ENCODE measurements at regions not wholly inside any gene's neighbourhood (a gene's known extent, or its start where the extent isn't known, plus 50 kb on each side); places are given as distances from the start of the nearest gene placed in this dataset.

GRCh38 chr1:209057083-209057482, 526.4 kb upstream of the CAMK1G start:
- 6 to 18% methylated on average over 1 of the region's 1 CpG for whole genome bisulfite sequencing, 2 experiments (ENCODE audit: low coverage in 1 of 2, low lambda C conversion rate in 2 of 2, missing lambda C conversion rate in 2 of 2)
- Histone ChIP-seq H3K4me1 (ENCODE audit: insufficient read depth) (no peaks in the 10 kb centered on the region), H3K79me2 (ENCODE audit: insufficient read depth) (no peaks in the 10 kb centered on the region), H3F3A (ENCODE audit: insufficient read depth) (no peaks in the 10 kb centered on the region), H3K27me3 (replicated peaks; ENCODE audit: insufficient read depth) (0 out of 2 replicates have a peak, but pooled peaks cover 4% of the 10 kb centered on the region), H3K9me2 (ENCODE audit: insufficient read depth) (no peaks in the 10 kb centered on the region), H3K36me3 (ENCODE audit: low read depth) (no peaks in the 10 kb centered on the region), H4K20me1 (ENCODE audit: insufficient read depth) (no peaks in the 10 kb centered on the region), H3K27ac (no peak overlapping the region), H3K9me3 (ENCODE audit: low read depth) (no peaks in the 10 kb centered on the region), H3K9ac (no peak overlapping the region), H3K4me2 (ENCODE audit: unreplicated experiment) (no peak overlapping the region), H2AFZ (no peak overlapping the region), H3K4me3 (no peak overlapping the region)
- no peak for DNase-seq
- in situ Hi-C loops (cut with MboI), result no loop called here
- no peak for TF ChIP-seq EZH2 (IDR thresholded peaks at IDR 0.05; ENCODE audit: insufficient read depth, poor library complexity, severe bottlenecking)
- TF ChIP-seq EZH2phosphoT487 (IDR thresholded peaks at IDR 0.05; ENCODE audit: insufficient read depth, low read depth), result no peak

GRCh38 chr1:209057901-209058300, 525.6 kb upstream of the CAMK1G start:
- no peaks in the 10 kb centered on the region for H3K79me2 ChIP-seq (ENCODE audit: insufficient read depth)
- H3K4me3 ChIP-seq, result no peak overlapping the region
- TF ChIP-seq EZH2 (IDR thresholded peaks at IDR 0.05; ENCODE audit: insufficient read depth, poor library complexity, severe bottlenecking) (no peak), EZH2phosphoT487 (IDR thresholded peaks at IDR 0.05; ENCODE audit: insufficient read depth, low read depth) (no peak)
- H3F3A ChIP-seq (ENCODE audit: insufficient read depth), result no peaks in the 10 kb centered on the region
- H3K27ac ChIP-seq, result no peak overlapping the region
- H3K9me2 ChIP-seq (ENCODE audit: insufficient read depth), result no peaks in the 10 kb centered on the region
- H3K4me2 ChIP-seq (ENCODE audit: unreplicated experiment), result no peak overlapping the region
- no peak overlapping the region for H2AFZ ChIP-seq
- DNase-seq, result no peak
- no peaks in the 10 kb centered on the region for H3K4me1 ChIP-seq (ENCODE audit: insufficient read depth)
- 0 out of 2 replicates have a peak, but pooled peaks cover 4% of the 10 kb centered on the region for H3K27me3 ChIP-seq (replicated peaks; ENCODE audit: insufficient read depth)
- no peaks in the 10 kb centered on the region for H3K9me3 ChIP-seq (ENCODE audit: low read depth)
- WGBS, 2 experiments (ENCODE audit: low coverage in 1 of 2, low lambda C conversion rate in 2 of 2, missing lambda C conversion rate in 2 of 2), result 26 to 29% methylated on average over 1 of the region's 1 CpG
- H4K20me1 ChIP-seq (ENCODE audit: insufficient read depth), result no peaks in the 10 kb centered on the region
- in situ Hi-C loops (cut with MboI), result no loop called here
- H3K36me3 ChIP-seq (ENCODE audit: low read depth), result no peaks in the 10 kb centered on the region
- H3K9ac ChIP-seq, result no peak overlapping the region

- H4K20me1 ChIP-seq (ENCODE audit: insufficient read depth), result no peaks in the 10 kb centered on the region
- H3F3A ChIP-seq (ENCODE audit: insufficient read depth), result no peaks in the 10 kb centered on the region
- DNase-seq, result no peak
- H3K9me3 ChIP-seq (ENCODE audit: low read depth), result no peaks in the 10 kb centered on the region
- H3K79me2 ChIP-seq (ENCODE audit: insufficient read depth), result no peaks in the 10 kb centered on the region
- no peak overlapping the region for H3K9ac ChIP-seq
- H3K27ac ChIP-seq, result no peak overlapping the region
- no peak overlapping the region for H2AFZ ChIP-seq
- H3K36me3 ChIP-seq (ENCODE audit: low read depth), result no peaks in the 10 kb centered on the region
- in situ Hi-C loops (cut with MboI), result no loop called here
- H3K27me3 ChIP-seq (replicated peaks; ENCODE audit: insufficient read depth), result peaks cover 4% of the 10 kb centered on the region; the same call in 1 of the 2 replicates
- TF ChIP-seq EZH2phosphoT487 (IDR thresholded peaks at IDR 0.05; ENCODE audit: insufficient read depth, low read depth), result no peak
- no peak for TF ChIP-seq EZH2 (IDR thresholded peaks at IDR 0.05; ENCODE audit: insufficient read depth, poor library complexity, severe bottlenecking)
- WGBS, 2 experiments (ENCODE audit: low coverage in 1 of 2, low lambda C conversion rate in 2 of 2, missing lambda C conversion rate in 2 of 2), result 3 to 4% methylated on average over 2 of the region's 2 CpGs
- H3K4me1 ChIP-seq (ENCODE audit: insufficient read depth), result no peaks in the 10 kb centered on the region
- H3K4me2 ChIP-seq (ENCODE audit: unreplicated experiment), result no peak overlapping the region
- H3K4me3 ChIP-seq, result no peak overlapping the region
- H3K9me2 ChIP-seq (ENCODE audit: insufficient read depth), result no peaks in the 10 kb centered on the region
Measured at GRCh38 chr1:209059376-209059775, 524.1 kb upstream of the CAMK1G start.

- H3K4me1 ChIP-seq (ENCODE audit: insufficient read depth), result no peaks in the 10 kb centered on the region
- H3K4me3 ChIP-seq, result no peak overlapping the region
- DNase-seq, result no peak
- no peaks in the 10 kb centered on the region for H3K79me2 ChIP-seq (ENCODE audit: insufficient read depth)
- TF ChIP-seq EZH2 (IDR thresholded peaks at IDR 0.05; ENCODE audit: insufficient read depth, poor library complexity, severe bottlenecking) (no peak), EZH2phosphoT487 (IDR thresholded peaks at IDR 0.05; ENCODE audit: insufficient read depth, low read depth) (no peak)
- no peak overlapping the region for H3K4me2 ChIP-seq (ENCODE audit: unreplicated experiment)
- no peaks in the 10 kb centered on the region for H3K9me3 ChIP-seq (ENCODE audit: low read depth)
- WGBS, 2 experiments (ENCODE audit: low coverage in 1 of 2, low lambda C conversion rate in 2 of 2, missing lambda C conversion rate in 2 of 2), result 36 to 41% methylated on average over 7 of the region's 7 CpGs
- in situ Hi-C loops (cut with MboI), result no loop called here
- no peaks in the 10 kb centered on the region for H3K9me2 ChIP-seq (ENCODE audit: insufficient read depth)
- H3K36me3 ChIP-seq (ENCODE audit: low read depth), result no peaks in the 10 kb centered on the region
- no peak overlapping the region for H2AFZ ChIP-seq
- peaks cover 4% of the 10 kb centered on the region for H3K27me3 ChIP-seq (replicated peaks; ENCODE audit: insufficient read depth)
- H3K9ac ChIP-seq, result no peak overlapping the region
- no peaks in the 10 kb centered on the region for H3F3A ChIP-seq (ENCODE audit: insufficient read depth)
- no peak overlapping the region for H3K27ac ChIP-seq
- H4K20me1 ChIP-seq (ENCODE audit: insufficient read depth), result no peaks in the 10 kb centered on the region
Measured at GRCh38 chr1:209059981-209060380, 523.5 kb upstream of the CAMK1G start.

- 48 to 49% methylated on average over 6 of the region's 6 CpGs for WGBS, 2 experiments (ENCODE audit: low coverage in 1 of 2, low lambda C conversion rate in 2 of 2, missing lambda C conversion rate in 2 of 2)
- in situ Hi-C loops (cut with MboI), result no loop called here
- H3K27me3 ChIP-seq (replicated peaks; ENCODE audit: insufficient read depth), result peaks cover 11% of the 10 kb centered on the region
- H3F3A ChIP-seq (ENCODE audit: insufficient read depth), result no peaks in the 10 kb centered on the region
- TF ChIP-seq EZH2phosphoT487 (IDR thresholded peaks at IDR 0.05; ENCODE audit: insufficient read depth, low read depth) (no peak), EZH2 (IDR thresholded peaks at IDR 0.05; ENCODE audit: insufficient read depth, poor library complexity, severe bottlenecking) (no peak)
- no peaks in the 10 kb centered on the region for H3K9me3 ChIP-seq (ENCODE audit: low read depth)
- no peaks in the 10 kb centered on the region for H3K9me2 ChIP-seq (ENCODE audit: insufficient read depth)
- H3K4me1 ChIP-seq (ENCODE audit: insufficient read depth), result no peaks in the 10 kb centered on the region
- H3K4me2 ChIP-seq (ENCODE audit: unreplicated experiment), result no peak overlapping the region
- no peak overlapping the region for H3K9ac ChIP-seq
- no peak overlapping the region for H2AFZ ChIP-seq
- H3K79me2 ChIP-seq (ENCODE audit: insufficient read depth), result no peaks in the 10 kb centered on the region
- H3K27ac ChIP-seq, result no peak overlapping the region
- no peak for DNase-seq
- no peaks in the 10 kb centered on the region for H3K36me3 ChIP-seq (ENCODE audit: low read depth)
- no peak overlapping the region for H3K4me3 ChIP-seq
- no peaks in the 10 kb centered on the region for H4K20me1 ChIP-seq (ENCODE audit: insufficient read depth)
Measured at GRCh38 chr1:209062081-209062620, 521.4 kb upstream of the CAMK1G start.
